A673 (cell line): ENCODE measurements at regions not wholly inside any gene's neighbourhood (a gene's known extent, or its start where the extent isn't known, plus 50 kb on each side); places are given as distances from the start of the nearest gene placed in this dataset.

ENCODE experiments used
- CTCF ChIP-seq: fragments of 300-800, 200-600 bp; sonication (generic); conservative IDR thresholded peaks from 2 replicates; pipeline ENCODE4 v1.5.1; 2017; ENCODE audit warnings: low read depth, mild to moderate bottlenecking, antibody characterized with exemption, low read length, moderate library complexity, mixed read lengths
- EZH2 ChIP-seq: fragments of 200-600 bp; sonication (generic); IDR thresholded peaks from 2 replicates; pipeline ENCODE4 v1.6.1; 2017; ENCODE audit warnings: borderline replicate concordance, low read depth, mild to moderate bottlenecking, mixed read lengths, antibody characterized with exemption, low read length; ENCODE audit not compliant: poor library complexity, severe bottlenecking

GRCh38 chr4:149194061-149194460, 621.6 kb downstream of the IQCM start:
- TF ChIP-seq CTCF, result no peak
- no peak for TF ChIP-seq EZH2
